K562 (cell line): ENCODE measurements at regions not wholly inside any gene's neighbourhood (a gene's known extent, or its start where the extent isn't known, plus 50 kb on each side); places are given as distances from the start of the nearest gene placed in this dataset.

Source experiments
- ATAC-seq: fragments of 200-7000 bp; cut with Tn5 transposase; 3 replicates; pipeline ENCODE4 v1.9.1; 2020; ENCODE audit warnings: moderate library complexity
- BruUV-seq: library from RNA; stranded (reverse); fragments of 400-500 nt; replicated peaks from 2 replicates; lab custom pipeline; 2021; lab: Mats Ljungman, UMichigan
- CTCF ChIA-PET: fragments of 300-600 bp; formaldehyde crosslinking; extraction: SDS; loops from one replicate; lab custom pipeline; 2021; ENCODE audit warnings: low intra/inter-chr PET ratio; lab: Yijun Ruan, JAX
- POLR2A ChIA-PET: fragments of 300-600, 350-650 bp; sonication (Branson Sonifier 250); formaldehyde crosslinking; extraction: SDS; loops from one replicate; lab custom pipeline; 2021; ENCODE audit warnings: antibody characterized with exemption, inconsistent platforms; lab: Yijun Ruan, JAX
- DNase-seq, 4 experiments: peaks; one replicate each; pipeline versions ENCODE4 v3.0.0 to v3.0.0-alpha.2; 2011 to 2018; ENCODE audit warnings: low spot score in 3 of 4, mixed read lengths in 3 of 4; ENCODE audit errors: extremely low read depth in 1 of 4
- FAIRE-seq: peaks from 2 replicates; lab custom pipeline; 2011; peaks lifted over from hg19 to GRCh38; lab: Jason Lieb, UNC
- H2AFZ ChIP-seq: 2 replicates; pipeline ENCODE4 v1.6.0; 2011; ENCODE audit warnings: low read depth, low read length, control low read depth, inconsistent platforms
- H3K27ac ChIP-seq: fragments of 200-600 bp; 3 replicates; pipeline ENCODE4 v1.8.0; 2011; ENCODE audit warnings: low read depth, mild to moderate bottlenecking, control low read depth, inconsistent platforms, low read length, moderate library complexity, mixed read lengths; ENCODE audit errors: extremely low read depth
- H3K27me3 ChIP-seq, 2 experiments: fragments of 300-600 bp in 1 of 2; 2 replicates in 1 of 2; 3 replicates in 1 of 2; pipeline versions ENCODE4 v1.6.0 to v1.8.0; 2011; ENCODE audit warnings: inconsistent platforms in 2 of 2, low read length in 2 of 2, mild to moderate bottlenecking in 1 of 2, mixed read lengths in 1 of 2, moderate library complexity in 1 of 2; ENCODE audit not compliant: control insufficient read depth in 2 of 2, insufficient read depth in 2 of 2
- H3K36me3 ChIP-seq: fragments of 300-600 bp; 3 replicates; pipeline ENCODE4 v1.8.0; 2011; ENCODE audit warnings: mild to moderate bottlenecking, low read length, inconsistent platforms; ENCODE audit not compliant: control insufficient read depth, insufficient read depth
- H3K4me1 ChIP-seq, 2 experiments: fragments of 200-600 bp in 1 of 2; replicated peaks in 1 of 2; 2 replicates in 1 of 2; 3 replicates in 1 of 2; pipeline versions ENCODE4 v1.5.1 to v1.8.0; 2011; ENCODE audit warnings: inconsistent platforms in 2 of 2, low read length in 2 of 2, mild to moderate bottlenecking in 1 of 2, mixed read lengths in 1 of 2, moderate library complexity in 1 of 2; ENCODE audit not compliant: control insufficient read depth in 2 of 2, insufficient read depth in 2 of 2
- H3K4me2 ChIP-seq: 2 replicates; pipeline ENCODE4 v1.6.1; 2011; ENCODE audit warnings: low read length, control low read depth, inconsistent platforms, mixed read lengths; ENCODE audit not compliant: insufficient read depth
- H3K4me3 ChIP-seq: fragments of 200-600 bp; sonication (generic), shearing (Covaris generic); 2 replicates; pipeline ENCODE4 v1.5.1; 2016; ENCODE audit warnings: control low read depth, inconsistent platforms
- H3K79me2 ChIP-seq: fragments of 200-600 bp; 3 replicates; pipeline ENCODE4 v1.8.0; 2011; ENCODE audit warnings: low read length, inconsistent platforms; ENCODE audit not compliant: control insufficient read depth, insufficient read depth
- H3K9ac ChIP-seq, 2 experiments: 2 replicates each; pipeline versions ENCODE4 v1.6.0 to v1.6.1; 2011; ENCODE audit warnings: low read depth in 2 of 2, low read length in 2 of 2, control low read depth in 1 of 2, inconsistent platforms in 1 of 2, mild to moderate bottlenecking in 1 of 2, mixed read lengths in 1 of 2; ENCODE audit not compliant: insufficient read depth in 1 of 2
- H3K9me1 ChIP-seq: one replicate; pipeline ENCODE4 v1.6.0; 2011; ENCODE audit warnings: inconsistent platforms, mild to moderate bottlenecking, low read length, moderate library complexity; ENCODE audit not compliant: control insufficient read depth, insufficient read depth
- H3K9me3 ChIP-seq: replicated peaks from 2 replicates; pipeline ENCODE4 v1.5.1; 2011; ENCODE audit warnings: low read depth, low read length, inconsistent platforms; ENCODE audit not compliant: control insufficient read depth, insufficient read depth
- H4K20me1 ChIP-seq: replicated peaks from 2 replicates; pipeline ENCODE4 v1.6.1; 2011; ENCODE audit warnings: low read length, inconsistent platforms, mixed read lengths; ENCODE audit not compliant: control insufficient read depth, insufficient read depth
- ARHGAP35 ChIP-seq: fragments of 450-650 bp; IDR thresholded peaks from 2 replicates; pipeline ENCODE4 v1.6.1; 2018; ENCODE audit not compliant: partially characterized antibody
- C11orf30 ChIP-seq: fragments of 450-650 bp; IDR thresholded peaks from 2 replicates; pipeline ENCODE4 v1.6.1; 2016; ENCODE audit warnings: low read depth, mild to moderate bottlenecking
- CSDE1 ChIP-seq, 2 experiments: fragments of 450-650 bp; IDR thresholded peaks; 2 replicates each; pipeline ENCODE4 v1.6.1; 2016; ENCODE audit warnings: mild to moderate bottlenecking in 1 of 2
- GTF2E2 ChIP-seq: fragments of 200-800 bp; sonication (Bioruptor generic); IDR thresholded peaks from 2 replicates; pipeline ENCODE4 v1.6.1; 2016; ENCODE audit warnings: missing genetic modification characterization, missing compliant biosample characterization
- HOMEZ ChIP-seq: fragments of 250-450 bp; sonication (Bioruptor Pico); IDR thresholded peaks from 2 replicates; pipeline ENCODE4 v1.4.0; 2020; ENCODE audit warnings: mild to moderate bottlenecking, moderate library complexity
- KLF13 ChIP-seq: fragments of 450-650 bp; IDR thresholded peaks from 2 replicates; pipeline ENCODE4 v1.6.1; 2016; ENCODE audit warnings: missing genetic modification characterization, low read depth, mild to moderate bottlenecking, missing compliant biosample characterization, moderate library complexity, borderline replicate concordance
- KLF6 ChIP-seq: fragments of 250-450 bp; sonication (Bioruptor Pico); IDR thresholded peaks from 2 replicates; pipeline ENCODE4 v1.4.0; 2020; ENCODE audit warnings: mild to moderate bottlenecking, moderate library complexity, borderline replicate concordance
- NFE2 ChIP-seq: IDR thresholded peaks from 2 replicates; pipeline ENCODE4 v1.6.1; 2014; ENCODE audit warnings: antibody characterized with exemption, low read depth
- PYGO2 ChIP-seq: fragments of 450-650 bp; IDR thresholded peaks from 2 replicates; pipeline ENCODE4 v1.6.1; 2016; ENCODE audit warnings: mild to moderate bottlenecking, missing genetic modification characterization, moderate library complexity, missing compliant biosample characterization
- SIRT6 ChIP-seq: IDR thresholded peaks from one replicate; pipeline ENCODE4 v1.6.1; 2012; ENCODE audit warnings: low read depth, mild to moderate bottlenecking, control low read depth, inconsistent platforms, low read length, moderate library complexity
- SRSF3 ChIP-seq: fragments of 200-400 bp; formaldehyde crosslinking; IDR thresholded peaks from 2 replicates; pipeline ENCODE4 v1.6.1; 2016; ENCODE audit warnings: mild to moderate bottlenecking, low read length, moderate library complexity; ENCODE audit not compliant: insufficient read depth
- TAF15 ChIP-seq: fragments of 200-400 bp; formaldehyde crosslinking; IDR thresholded peaks from 2 replicates; pipeline ENCODE4 v1.6.1; 2017; ENCODE audit warnings: mild to moderate bottlenecking, low read depth, low read length, moderate library complexity
- WHSC1 ChIP-seq: IDR thresholded peaks from one replicate; pipeline ENCODE4 v1.6.1; 2012; ENCODE audit warnings: low read length, control low read depth, inconsistent platforms
- ZBTB7A ChIP-seq: IDR thresholded peaks from 2 replicates; pipeline ENCODE4 v1.6.1; 2011; ENCODE audit warnings: low read depth, mild to moderate bottlenecking, low read length, moderate library complexity, borderline replicate concordance; ENCODE audit not compliant: control insufficient read depth
- ZNF232 ChIP-seq: sonication (generic); formaldehyde crosslinking; IDR thresholded peaks from 2 replicates; pipeline ENCODE4 v1.8.0; 2022; ENCODE audit warnings: mild to moderate bottlenecking, missing genetic modification reagents
- ZNF354B ChIP-seq: fragments of 250-450 bp; sonication (Bioruptor Pico); IDR thresholded peaks from 2 replicates; pipeline ENCODE4 v1.4.0; 2020
- ZNF586 ChIP-seq: fragments of 450-650 bp; formaldehyde crosslinking; conservative IDR thresholded peaks from 2 replicates; pipeline ENCODE4 v1.4.0; 2020; ENCODE audit warnings: mild to moderate bottlenecking, moderate library complexity
- ZNF695 ChIP-seq: fragments of 450-650 bp; formaldehyde crosslinking; IDR thresholded peaks from 2 replicates; pipeline ENCODE4 v1.4.0; 2020; ENCODE audit warnings: mild to moderate bottlenecking, moderate library complexity
- ZNF75A ChIP-seq: fragments of 450-650 bp; formaldehyde crosslinking; IDR thresholded peaks from 2 replicates; pipeline ENCODE4 v1.4.0; 2020; ENCODE audit warnings: mild to moderate bottlenecking
- WGBS: fragments of 100-300 bp; shearing (Covaris generic); methylation state at CpG from one replicate; pipeline ENCODE4 v1.1.6; 2016; ENCODE audit warnings: low coverage, mixed read lengths; ENCODE audit not compliant: insufficient coverage; ENCODE audit errors: missing lambda C conversion rate; 5-methylcytosine and 5-hydroxymethylcytosine counted together
- in situ Hi-C: fragments of 300-500 bp; cut with MboI; formaldehyde crosslinking; loops from 4 replicates; pipeline ENCODE4 v1.15.0; 2018; ENCODE audit warnings: inconsistent platforms, mixed read lengths
- intact Hi-C: fragments of 100-400 bp; cut with micrococcal nuclease; formaldehyde crosslinking; loops from 2 replicates; pipeline ENCODE4 v1.14.2; 2022

DNA sequence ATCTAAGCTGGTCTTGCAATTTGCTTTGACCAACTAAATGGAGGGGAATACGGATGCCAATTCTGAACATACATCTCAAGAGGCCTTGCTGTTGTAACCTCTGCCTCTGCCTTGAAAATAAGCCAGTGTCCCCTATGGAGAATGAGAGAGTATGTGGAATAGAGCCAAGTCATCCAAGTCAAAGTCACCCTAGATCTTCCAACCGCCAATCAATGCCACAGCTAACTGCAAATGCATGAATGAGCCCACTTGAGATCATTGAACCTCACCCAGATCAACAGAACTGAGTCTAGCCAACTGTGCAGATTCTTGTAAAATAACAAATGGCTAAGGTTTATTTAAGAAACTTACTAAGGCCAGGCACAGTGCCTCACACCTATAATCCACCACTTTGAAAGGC, 139.8 kb upstream of the TANK start:
- intact Hi-C loops, result no loop called here
- no peaks in the 10 kb centered on the region for H3K36me3 ChIP-seq
- DNase-seq (no peak), ATAC-seq (no peak), FAIRE-seq (no peak)
- no peak overlapping the region for H3K9ac ChIP-seq
- CTCF ChIA-PET, result no interaction called here
- BruUV-seq, result no TSS peak
- WGBS, result 0% methylated on average over 2 of the region's 2 CpGs
- no peak overlapping the region for H2AFZ ChIP-seq
- no peak overlapping the region for H3K4me2 ChIP-seq
- H3K79me2 ChIP-seq, result no peaks in the 10 kb centered on the region
- no peaks in the 10 kb centered on the region for H3K4me1 ChIP-seq
- no peaks in the 10 kb centered on the region for H4K20me1 ChIP-seq
- H3K4me3 ChIP-seq, result no peak overlapping the region
- TF ChIP-seq KLF13 (tag) (no peak), TAF15 (no peak), ZNF354B (CRISPR knock-in tag) (no peak), ZNF695 (no peak), ARHGAP35 (no peak)
- no peaks in the 10 kb centered on the region for H3K27me3 ChIP-seq
- in situ Hi-C loops, result no loop called here
- no peak overlapping the region for H3K27ac ChIP-seq
- no peaks in the 10 kb centered on the region for H3K9me3 ChIP-seq
- no peaks in the 10 kb centered on the region for H3K9me1 ChIP-seq
- POLR2A ChIA-PET, result interaction anchor here (0.6 kb wide), 1 partner anchor 37 kb away, joined by 3 read pairs; no protein-coding TSS in a partner anchor

GRCh38 chr2:161028581-161028980, 131.6 kb upstream of the TANK start:
- BruUV-seq, result no TSS peak
- POLR2A ChIA-PET, result no interaction called here
- TF ChIP-seq PYGO2 (no peak), KLF6 (no peak), HOMEZ (CRISPR knock-in tag) (no peak), ZNF232 (CRISPR knock-in tag) (no peak), C11orf30 (no peak), CSDE1 (IDR thresholded peaks at IDR 0.05) (no peak), GTF2E2 (tag) (no peak), SIRT6 (no peak), ZBTB7A (no peak), SRSF3 (no peak), ZNF75A (no peak), NFE2 (no peak), ZNF586 (CRISPR knock-in tag) (no peak), WHSC1 (no peak)

More at GRCh38 chr2:161028581-161028980, 131.6 kb upstream of the TANK start:
- Histone ChIP-seq H3K9ac (no peak overlapping the region), H3K36me3 (no peaks in the 10 kb centered on the region), H3K27ac (no peak overlapping the region), H3K9me1 (no peaks in the 10 kb centered on the region), H3K4me3 (no peak overlapping the region), H2AFZ (no peak overlapping the region), H3K4me2 (no peak overlapping the region), H3K27me3 (no peaks in the 10 kb centered on the region), H3K4me1 (no peaks in the 10 kb centered on the region), H3K9me3 (no peaks in the 10 kb centered on the region), H3K79me2 (no peaks in the 10 kb centered on the region), H4K20me1 (no peaks in the 10 kb centered on the region)
- no peak for ATAC-seq
- WGBS, result 0% methylated on average over 1 of the region's 1 CpG
- CTCF ChIA-PET, result no interaction called here
- intact Hi-C loops (no loop called here), in situ Hi-C loops (no loop called here)
- FAIRE-seq, result no peak
- no peak for DNase-seq
